Brain microvascular endothelial cell (primary cell): ENCODE measurements at regions not wholly inside any gene's neighbourhood (a gene's known extent, or its start where the extent isn't known, plus 50 kb on each side); places are given as distances from the start of the nearest gene placed in this dataset.

Source experiments
- DNase-seq: peaks from one replicate; pipeline ENCODE4 v3.0.0-alpha.2; 2020
- H3K27ac ChIP-seq: fragments of 250-450 bp; sonication (Bioruptor Pico); 2 replicates; pipeline ENCODE4 v1.5.1; 2020; ENCODE audit warnings: mild to moderate bottlenecking, moderate library complexity
- H3K27me3 ChIP-seq: fragments of 250-450 bp; sonication (Bioruptor Pico); replicated peaks from 2 replicates; pipeline ENCODE4 v1.5.1; 2020; ENCODE audit warnings: mild to moderate bottlenecking
- H3K36me3 ChIP-seq: fragments of 250-450 bp; sonication (Bioruptor Pico); replicated peaks from 2 replicates; pipeline ENCODE4 v1.5.1; 2020; ENCODE audit warnings: mild to moderate bottlenecking
- H3K4me3 ChIP-seq: 2 replicates; pipeline ENCODE4 v1.5.1; 2011; ENCODE audit warnings: low read depth, mild to moderate bottlenecking, control low read depth, low read length, moderate library complexity
- in situ Hi-C: cut with HindIII; loops from 2 replicates; pipeline ENCODE4 v1.10.0; 2017; ENCODE audit warnings: low sequenced_read_pairs, low pct_ligation_motif_present
- TF ChIP-seq, protein P1 (sequence below): IDR thresholded peaks from 2 replicates; pipeline ENCODE4 v1.5.1; 2011; ENCODE audit warnings: low read depth, mild to moderate bottlenecking, moderate library complexity, low read length, control low read depth, inconsistent platforms; ENCODE audit errors: missing control alignments

DNA sequence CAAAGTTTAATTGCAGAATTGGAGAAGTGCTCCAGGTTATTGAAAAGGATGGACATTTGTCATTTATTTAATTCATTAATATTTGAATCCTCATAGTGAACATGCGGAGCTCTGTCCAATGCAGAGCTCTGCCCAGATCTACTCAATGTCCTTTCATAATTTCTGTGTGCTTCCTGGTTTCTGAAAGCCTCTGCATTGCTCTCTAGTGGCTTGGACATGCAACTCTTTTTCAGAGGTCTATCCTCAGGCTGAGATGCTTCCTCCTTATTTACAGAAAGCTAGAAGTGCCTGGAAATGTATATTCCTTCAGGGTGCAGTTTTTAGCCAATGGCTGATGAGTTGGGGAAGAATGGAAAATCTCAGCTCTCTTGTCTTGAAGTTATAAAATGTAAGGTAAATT, 786.1 kb upstream of the AADAT start:
- no peak for DNase-seq
- Histone ChIP-seq H3K4me3 (no peak overlapping the region), H3K27me3 (no peaks in the 10 kb centered on the region), H3K27ac (no peak overlapping the region), H3K36me3 (no peaks in the 10 kb centered on the region)
- TF ChIP-seq, protein P1, sequence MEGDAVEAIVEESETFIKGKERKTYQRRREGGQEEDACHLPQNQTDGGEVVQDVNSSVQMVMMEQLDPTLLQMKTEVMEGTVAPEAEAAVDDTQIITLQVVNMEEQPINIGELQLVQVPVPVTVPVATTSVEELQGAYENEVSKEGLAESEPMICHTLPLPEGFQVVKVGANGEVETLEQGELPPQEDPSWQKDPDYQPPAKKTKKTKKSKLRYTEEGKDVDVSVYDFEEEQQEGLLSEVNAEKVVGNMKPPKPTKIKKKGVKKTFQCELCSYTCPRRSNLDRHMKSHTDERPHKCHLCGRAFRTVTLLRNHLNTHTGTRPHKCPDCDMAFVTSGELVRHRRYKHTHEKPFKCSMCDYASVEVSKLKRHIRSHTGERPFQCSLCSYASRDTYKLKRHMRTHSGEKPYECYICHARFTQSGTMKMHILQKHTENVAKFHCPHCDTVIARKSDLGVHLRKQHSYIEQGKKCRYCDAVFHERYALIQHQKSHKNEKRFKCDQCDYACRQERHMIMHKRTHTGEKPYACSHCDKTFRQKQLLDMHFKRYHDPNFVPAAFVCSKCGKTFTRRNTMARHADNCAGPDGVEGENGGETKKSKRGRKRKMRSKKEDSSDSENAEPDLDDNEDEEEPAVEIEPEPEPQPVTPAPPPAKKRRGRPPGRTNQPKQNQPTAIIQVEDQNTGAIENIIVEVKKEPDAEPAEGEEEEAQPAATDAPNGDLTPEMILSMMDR = peak; percentile 50
- in situ Hi-C loops = no loop called here

DNA sequence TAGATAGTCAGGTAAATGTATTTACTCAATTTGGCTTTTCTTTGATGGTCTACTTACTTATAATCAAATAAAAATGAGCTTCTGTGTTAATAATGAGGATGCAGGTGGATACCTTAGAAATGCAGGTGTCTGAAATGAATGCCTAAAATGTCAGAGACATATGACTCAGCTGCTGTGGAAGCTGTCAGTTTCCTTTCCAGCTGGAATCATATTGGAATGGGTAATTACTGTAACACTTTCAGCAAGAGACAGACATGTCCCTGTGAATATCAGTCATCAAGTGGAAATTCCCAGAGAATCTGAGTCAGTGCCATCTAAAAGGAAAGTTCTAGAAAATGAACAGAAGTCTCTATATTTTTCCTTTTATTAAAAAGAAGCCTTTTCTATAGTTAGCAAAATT, 783.0 kb upstream of the AADAT start:
- TF ChIP-seq, protein P1 = no peak
- no peak overlapping the region for H3K4me3 ChIP-seq
- H3K36me3 ChIP-seq = no peaks in the 10 kb centered on the region
- in situ Hi-C loops = no loop called here
- no peak for DNase-seq
- no peaks in the 10 kb centered on the region for H3K27me3 ChIP-seq
- H3K27ac ChIP-seq = no peak overlapping the region

DNA sequence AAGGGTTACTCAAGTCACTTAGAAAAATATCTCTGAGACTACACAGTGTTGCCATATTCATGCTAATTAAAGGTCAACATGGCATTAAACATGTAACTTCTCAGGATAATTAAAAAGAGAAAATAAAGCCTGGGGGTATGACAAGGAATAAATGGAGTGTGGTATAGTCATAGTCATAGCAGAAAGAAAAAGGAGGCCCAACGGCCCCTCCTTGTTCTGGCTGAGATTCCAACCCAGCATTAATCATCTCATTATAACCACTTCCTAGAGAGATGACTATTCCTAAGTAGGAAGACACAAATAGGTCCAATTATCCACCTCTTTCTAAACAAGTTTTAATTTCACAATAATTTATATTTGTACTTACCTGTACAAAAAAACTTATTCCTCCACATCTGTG, 778.4 kb upstream of the AADAT start:
- in situ Hi-C loops = no loop called here
- Histone ChIP-seq H3K4me3 (no peak overlapping the region), H3K27ac (no peak overlapping the region)

DNA sequence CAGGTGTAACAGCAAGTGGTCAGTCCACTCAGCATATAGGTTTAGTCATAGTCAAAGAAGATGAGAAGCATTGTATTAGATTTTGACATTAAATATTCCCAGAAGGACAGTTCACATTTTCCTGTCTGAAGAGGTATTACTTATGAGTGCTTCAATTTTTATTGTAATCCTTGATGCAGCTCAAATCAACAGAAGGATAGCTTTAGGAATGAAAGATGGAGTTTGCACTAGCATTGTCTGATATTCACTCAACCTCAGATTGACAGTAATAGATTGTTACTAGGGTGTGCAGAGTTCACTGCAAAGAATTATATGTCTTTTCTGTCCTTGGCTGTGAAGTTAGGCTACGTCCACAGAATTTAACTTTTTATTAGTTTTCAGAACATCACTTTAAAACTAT, 764.3 kb upstream of the AADAT start:
- H3K27ac ChIP-seq = no peak overlapping the region
- no peaks in the 10 kb centered on the region for H3K36me3 ChIP-seq
- no peaks in the 10 kb centered on the region for H3K27me3 ChIP-seq
- TF ChIP-seq, protein P1 = no peak
- no peak for DNase-seq
- no peak overlapping the region for H3K4me3 ChIP-seq
- in situ Hi-C loops = no loop called here

More for the DNA sequence above, 778.4 kb upstream of the AADAT start:
- TF ChIP-seq, protein P1 = no peak
- Histone ChIP-seq H3K36me3 (no peaks in the 10 kb centered on the region), H3K27me3 (no peaks in the 10 kb centered on the region)
- no peak for DNase-seq

DNA sequence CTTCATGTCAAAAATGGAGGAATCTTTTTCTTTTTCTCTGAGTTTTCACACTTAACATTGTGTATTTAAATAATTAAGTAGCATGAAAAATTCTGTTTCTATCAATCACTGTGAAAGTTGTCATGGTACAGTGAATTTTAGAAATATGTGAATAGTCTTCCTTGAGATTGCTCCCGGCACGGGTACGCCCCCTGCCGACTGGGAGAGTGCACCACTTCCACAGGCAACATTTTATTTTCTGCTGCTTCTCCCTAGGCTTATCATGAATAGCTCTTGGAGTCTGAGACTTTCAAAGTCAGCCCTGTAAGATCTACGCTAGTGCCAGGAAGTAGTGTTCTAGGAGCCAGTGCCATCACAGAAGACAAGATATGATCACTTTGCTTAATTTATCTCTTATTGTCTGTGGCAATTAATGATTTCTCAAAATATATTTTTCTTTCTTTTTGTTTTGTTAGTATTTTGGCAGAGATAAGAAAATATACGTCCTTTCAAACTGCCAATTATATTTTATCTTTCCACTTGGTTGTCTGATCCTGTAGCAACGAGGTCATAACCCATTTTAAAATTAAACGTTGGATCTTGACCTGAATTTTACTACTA, 763.8 kb upstream of the AADAT start:
- no peak overlapping the region for H3K27ac ChIP-seq
- TF ChIP-seq, protein P1 = peak; percentile 90
- peak; percentile 32 for DNase-seq
- in situ Hi-C loops = no loop called here
- H3K36me3 ChIP-seq = no peaks in the 10 kb centered on the region
- H3K27me3 ChIP-seq = no peaks in the 10 kb centered on the region
- H3K4me3 ChIP-seq = no peak overlapping the region

DNA sequence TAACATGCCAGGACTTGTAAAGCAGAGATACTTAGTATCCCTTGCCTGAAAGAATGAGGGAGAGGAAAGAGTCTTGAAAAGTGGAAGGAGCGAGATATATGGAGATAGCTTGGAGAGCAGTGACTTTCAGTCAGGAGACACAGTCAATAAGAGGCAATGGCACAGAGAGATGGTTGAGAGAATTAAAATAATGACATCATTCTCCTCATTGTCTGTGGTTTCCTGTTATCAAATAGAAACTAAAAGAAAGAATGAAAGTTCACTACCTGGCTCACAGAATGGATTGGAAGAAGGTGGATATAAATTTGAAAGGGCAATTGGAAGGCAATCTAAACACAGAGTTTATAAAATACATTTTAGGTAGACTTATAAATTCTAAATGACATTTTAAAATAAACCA, 760.2 kb upstream of the AADAT start:
- H3K27me3 ChIP-seq = no peaks in the 10 kb centered on the region
- no peaks in the 10 kb centered on the region for H3K36me3 ChIP-seq
- H3K27ac ChIP-seq = no peak overlapping the region
- in situ Hi-C loops = no loop called here
- DNase-seq = no peak
- TF ChIP-seq, protein P1 = no peak
- H3K4me3 ChIP-seq = no peak overlapping the region
